ENCODE measurements at regions not wholly inside any gene's neighbourhood (a gene's known extent, or its start where the extent isn't known, plus 50 kb on each side); places are given as distances from the start of the nearest gene placed in this dataset.

GRCh38 chr2:8590938-8591337, 90.9 kb upstream of the ID2 start:
- TF ChIP-seq CTCF (IDR thresholded peaks at IDR 0.05) (no peak), EP300 (IDR thresholded peaks at IDR 0.05; ENCODE audit: low read depth) (no peak), POLR2A (IDR thresholded peaks at IDR 0.05) (no peak), POLR2AphosphoS5 (IDR thresholded peaks at IDR 0.05) (no peak)
